HEK293 (cell line): ENCODE measurements at regions not wholly inside any gene's neighbourhood (a gene's known extent, or its start where the extent isn't known, plus 50 kb on each side); places are given as distances from the start of the nearest gene placed in this dataset.

Source experiments
- BCL11B ChIP-seq: fragments of 450-650 bp; formaldehyde crosslinking; IDR thresholded peaks from 2 replicates; pipeline ENCODE4 v1.5.1; 2016; ENCODE audit warnings: low read depth, missing biosample characterization, missing genetic modification characterization
- GLI4 ChIP-seq: fragments of 450-650 bp; formaldehyde crosslinking; IDR thresholded peaks from 2 replicates; pipeline ENCODE4 v1.5.1; 2016; ENCODE audit warnings: missing biosample characterization, missing genetic modification characterization
- GLIS2 ChIP-seq: fragments of 450-650 bp; formaldehyde crosslinking; IDR thresholded peaks from 2 replicates; pipeline ENCODE4 v1.5.1; 2016; ENCODE audit warnings: missing biosample characterization, missing genetic modification characterization
- KLF17 ChIP-seq: fragments of 450-650 bp; formaldehyde crosslinking; IDR thresholded peaks from 2 replicates; pipeline ENCODE4 v1.5.1; 2016; ENCODE audit warnings: missing biosample characterization, missing genetic modification characterization
- MEIS1 ChIP-seq: sonication (generic); formaldehyde crosslinking; IDR thresholded peaks from 2 replicates; pipeline ENCODE4 v1.8.1; 2022; ENCODE audit warnings: missing genetic modification reagents, mild to moderate bottlenecking, borderline replicate concordance
- OVOL3 ChIP-seq: fragments of 450-650 bp; formaldehyde crosslinking; IDR thresholded peaks from 2 replicates; pipeline ENCODE4 v1.5.1; 2016; ENCODE audit warnings: missing biosample characterization, missing genetic modification characterization
- RBAK ChIP-seq: fragments of 450-650 bp; formaldehyde crosslinking; IDR thresholded peaks from 2 replicates; pipeline ENCODE4 v1.5.1; 2016; ENCODE audit warnings: missing biosample characterization, missing genetic modification characterization
- REPIN1 ChIP-seq: fragments of 450-650 bp; formaldehyde crosslinking; IDR thresholded peaks from 2 replicates; pipeline ENCODE4 v1.5.1; 2017; ENCODE audit warnings: missing biosample characterization, missing genetic modification characterization, low read depth
- ZNF10 ChIP-seq: fragments of 450-650 bp; formaldehyde crosslinking; IDR thresholded peaks from 2 replicates; pipeline ENCODE4 v1.5.1; 2017; ENCODE audit warnings: missing biosample characterization, missing genetic modification characterization
- ZNF132 ChIP-seq: fragments of 450-650 bp; formaldehyde crosslinking; IDR thresholded peaks from 2 replicates; pipeline ENCODE4 v1.5.1; 2017; ENCODE audit warnings: missing biosample characterization, missing genetic modification characterization, borderline replicate concordance
- ZNF175 ChIP-seq: fragments of 450-650 bp; formaldehyde crosslinking; IDR thresholded peaks from 2 replicates; pipeline ENCODE4 v1.5.1; 2016; ENCODE audit warnings: missing biosample characterization, missing genetic modification characterization
- ZNF202 ChIP-seq: fragments of 450-650 bp; formaldehyde crosslinking; IDR thresholded peaks from 2 replicates; pipeline ENCODE4 v1.5.1; 2016; ENCODE audit warnings: missing biosample characterization, missing genetic modification characterization, borderline replicate concordance
- ZNF24 ChIP-seq: fragments of 450-650 bp; formaldehyde crosslinking; IDR thresholded peaks from 2 replicates; pipeline ENCODE4 v1.5.1; 2016; ENCODE audit warnings: missing biosample characterization, missing genetic modification characterization
- ZNF280C ChIP-seq: fragments of 450-650 bp; formaldehyde crosslinking; IDR thresholded peaks from 2 replicates; pipeline ENCODE4 v1.5.1; 2016; ENCODE audit warnings: missing biosample characterization, missing genetic modification characterization
- ZNF311 ChIP-seq: fragments of 450-650 bp; formaldehyde crosslinking; IDR thresholded peaks from 2 replicates; pipeline ENCODE4 v1.5.1; 2017; ENCODE audit warnings: missing biosample characterization, missing genetic modification characterization, borderline replicate concordance
- ZNF404 ChIP-seq: fragments of 450-650 bp; formaldehyde crosslinking; IDR thresholded peaks from 2 replicates; pipeline ENCODE4 v1.5.1; 2017; ENCODE audit warnings: missing biosample characterization, missing genetic modification characterization
- ZNF518A ChIP-seq: fragments of 450-650 bp; formaldehyde crosslinking; conservative IDR thresholded peaks from 2 replicates; pipeline ENCODE4 v1.5.1; 2016; ENCODE audit warnings: low read depth, missing biosample characterization, missing genetic modification characterization
- ZNF555 ChIP-seq: fragments of 450-650 bp; formaldehyde crosslinking; conservative IDR thresholded peaks from 2 replicates; pipeline ENCODE4 v1.5.1; 2017; ENCODE audit warnings: missing biosample characterization, mild to moderate bottlenecking, missing genetic modification characterization, inconsistent platforms
- ZNF626 ChIP-seq: fragments of 450-650 bp; sonication (Bioruptor Pico); formaldehyde crosslinking; IDR thresholded peaks from 2 replicates; pipeline ENCODE4 v1.5.1; 2018; ENCODE audit warnings: missing biosample characterization, missing genetic modification characterization, inconsistent platforms
- ZNF658 ChIP-seq: fragments of 450-650 bp; formaldehyde crosslinking; IDR thresholded peaks from 2 replicates; pipeline ENCODE4; 2016; ENCODE audit warnings: missing biosample characterization, missing genetic modification characterization
- ZNF792 ChIP-seq: fragments of 450-650 bp; formaldehyde crosslinking; IDR thresholded peaks from 2 replicates; pipeline ENCODE4 v1.5.1; 2016; ENCODE audit warnings: missing biosample characterization, missing genetic modification characterization
- TF ChIP-seq, protein P1 (sequence below): fragments of 450-650 bp; formaldehyde crosslinking; IDR thresholded peaks from 2 replicates; pipeline ENCODE4 v1.5.1; 2017; ENCODE audit warnings: missing biosample characterization, missing genetic modification characterization
- TF ChIP-seq, protein P2 (sequence below): fragments of 450-650 bp; formaldehyde crosslinking; IDR thresholded peaks from 2 replicates; pipeline ENCODE4 v1.5.1; 2016; ENCODE audit warnings: missing biosample characterization, missing genetic modification characterization, low read depth
- TF ChIP-seq, protein P3 (sequence below): fragments of 450-650 bp; formaldehyde crosslinking; IDR thresholded peaks from 2 replicates; pipeline ENCODE4 v1.5.1; 2017; ENCODE audit warnings: missing biosample characterization, missing genetic modification characterization
- TF ChIP-seq, protein P4 (sequence below): fragments of 450-650 bp; formaldehyde crosslinking; optimal IDR thresholded peaks from 2 replicates; pipeline ENCODE3; 2016; ENCODE audit warnings: missing biosample characterization, mild to moderate bottlenecking, missing genetic modification characterization

- TF ChIP-seq, protein P1, sequence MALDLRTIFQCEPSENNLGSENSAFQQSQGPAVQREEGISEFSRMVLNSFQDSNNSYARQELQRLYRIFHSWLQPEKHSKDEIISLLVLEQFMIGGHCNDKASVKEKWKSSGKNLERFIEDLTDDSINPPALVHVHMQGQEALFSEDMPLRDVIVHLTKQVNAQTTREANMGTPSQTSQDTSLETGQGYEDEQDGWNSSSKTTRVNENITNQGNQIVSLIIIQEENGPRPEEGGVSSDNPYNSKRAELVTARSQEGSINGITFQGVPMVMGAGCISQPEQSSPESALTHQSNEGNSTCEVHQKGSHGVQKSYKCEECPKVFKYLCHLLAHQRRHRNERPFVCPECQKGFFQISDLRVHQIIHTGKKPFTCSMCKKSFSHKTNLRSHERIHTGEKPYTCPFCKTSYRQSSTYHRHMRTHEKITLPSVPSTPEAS (tag by site-specific recombination), result no peak
- TF ChIP-seq OVOL3 (tag by site-specific recombination), result no peak
- no peak for TF ChIP-seq ZNF280C (tag by site-specific recombination)
- TF ChIP-seq, protein P2, sequence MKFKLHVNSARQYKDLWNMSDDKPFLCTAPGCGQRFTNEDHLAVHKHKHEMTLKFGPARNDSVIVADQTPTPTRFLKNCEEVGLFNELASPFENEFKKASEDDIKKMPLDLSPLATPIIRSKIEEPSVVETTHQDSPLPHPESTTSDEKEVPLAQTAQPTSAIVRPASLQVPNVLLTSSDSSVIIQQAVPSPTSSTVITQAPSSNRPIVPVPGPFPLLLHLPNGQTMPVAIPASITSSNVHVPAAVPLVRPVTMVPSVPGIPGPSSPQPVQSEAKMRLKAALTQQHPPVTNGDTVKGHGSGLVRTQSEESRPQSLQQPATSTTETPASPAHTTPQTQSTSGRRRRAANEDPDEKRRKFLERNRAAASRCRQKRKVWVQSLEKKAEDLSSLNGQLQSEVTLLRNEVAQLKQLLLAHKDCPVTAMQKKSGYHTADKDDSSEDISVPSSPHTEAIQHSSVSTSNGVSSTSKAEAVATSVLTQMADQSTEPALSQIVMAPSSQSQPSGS (tag by site-specific recombination), result no peak
- TF ChIP-seq, protein P3, sequence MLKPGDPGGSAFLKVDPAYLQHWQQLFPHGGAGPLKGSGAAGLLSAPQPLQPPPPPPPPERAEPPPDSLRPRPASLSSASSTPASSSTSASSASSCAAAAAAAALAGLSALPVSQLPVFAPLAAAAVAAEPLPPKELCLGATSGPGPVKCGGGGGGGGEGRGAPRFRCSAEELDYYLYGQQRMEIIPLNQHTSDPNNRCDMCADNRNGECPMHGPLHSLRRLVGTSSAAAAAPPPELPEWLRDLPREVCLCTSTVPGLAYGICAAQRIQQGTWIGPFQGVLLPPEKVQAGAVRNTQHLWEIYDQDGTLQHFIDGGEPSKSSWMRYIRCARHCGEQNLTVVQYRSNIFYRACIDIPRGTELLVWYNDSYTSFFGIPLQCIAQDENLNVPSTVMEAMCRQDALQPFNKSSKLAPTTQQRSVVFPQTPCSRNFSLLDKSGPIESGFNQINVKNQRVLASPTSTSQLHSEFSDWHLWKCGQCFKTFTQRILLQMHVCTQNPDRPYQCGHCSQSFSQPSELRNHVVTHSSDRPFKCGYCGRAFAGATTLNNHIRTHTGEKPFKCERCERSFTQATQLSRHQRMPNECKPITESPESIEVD (tag by site-specific recombination), result no peak
- TF ChIP-seq ZNF132 (tag by site-specific recombination), result no peak
- TF ChIP-seq ZNF10 (tag by site-specific recombination), result no peak
- no peak for TF ChIP-seq RBAK (tag by site-specific recombination)
- no peak for TF ChIP-seq ZNF792
- no peak for TF ChIP-seq MEIS1
- TF ChIP-seq BCL11B (tag by site-specific recombination), result no peak
- TF ChIP-seq ZNF518A (tag by site-specific recombination), result no peak
- peak; percentile 68 for TF ChIP-seq GLIS2 (tag by site-specific recombination)
- no peak for TF ChIP-seq REPIN1 (tag by site-specific recombination)
- TF ChIP-seq ZNF24 (tag by site-specific recombination), result no peak
- TF ChIP-seq ZNF311 (tag by site-specific recombination), result no peak
- TF ChIP-seq ZNF658 (tag by site-specific recombination), result no peak
- TF ChIP-seq KLF17, result no peak
- no peak for TF ChIP-seq ZNF555 (tag by site-specific recombination)
- no peak for TF ChIP-seq ZNF626 (tag by site-specific recombination)
- TF ChIP-seq ZNF202, result no peak
- no peak for TF ChIP-seq ZNF175 (tag by site-specific recombination)
- TF ChIP-seq ZNF404 (tag by site-specific recombination), result no peak
- TF ChIP-seq GLI4, result no peak
- TF ChIP-seq, protein P4, sequence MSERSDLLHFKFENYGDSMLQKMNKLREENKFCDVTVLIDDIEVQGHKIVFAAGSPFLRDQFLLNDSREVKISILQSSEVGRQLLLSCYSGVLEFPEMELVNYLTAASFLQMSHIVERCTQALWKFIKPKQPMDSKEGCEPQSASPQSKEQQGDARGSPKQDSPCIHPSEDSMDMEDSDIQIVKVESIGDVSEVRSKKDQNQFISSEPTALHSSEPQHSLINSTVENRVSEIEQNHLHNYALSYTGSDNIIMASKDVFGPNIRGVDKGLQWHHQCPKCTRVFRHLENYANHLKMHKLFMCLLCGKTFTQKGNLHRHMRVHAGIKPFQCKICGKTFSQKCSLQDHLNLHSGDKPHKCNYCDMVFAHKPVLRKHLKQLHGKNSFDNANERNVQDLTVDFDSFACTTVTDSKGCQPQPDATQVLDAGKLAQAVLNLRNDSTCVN (tag by site-specific recombination), result peak; percentile 93
Measured at GRCh38 chr7:140230861-140231770, 54.3 kb upstream of the KDM7A start (continued).
